Cardiac fibroblast (primary cell): ENCODE measurements at regions not wholly inside any gene's neighbourhood (a gene's known extent, or its start where the extent isn't known, plus 50 kb on each side); places are given as distances from the start of the nearest gene placed in this dataset.

Source experiments
- DNase-seq, 2 donors: peaks; one replicate each; pipeline versions ENCODE4 v3.0.0 to v3.0.0-alpha.2; 2010; ENCODE audit warnings: low read depth in 2 of 2
- H3K4me3 ChIP-seq, 2 donors: replicated peaks in 1 of 2; 1 replicate in 1 of 2; 2 replicates in 1 of 2; pipeline ENCODE4 v1.5.1; 2011; ENCODE audit warnings: low read depth in 2 of 2, low read length in 2 of 2, mild to moderate bottlenecking in 2 of 2, moderate library complexity in 1 of 2
- CTCF ChIP-seq: IDR thresholded peaks from one replicate; pipeline ENCODE4 v1.5.1; 2011; ENCODE audit warnings: low read depth, mild to moderate bottlenecking, low read length, inconsistent platforms

GRCh38 chr20:20824924-20825584 lies 112.6 kb upstream of the RALGAPA2 start:
- peak; percentile 41 to 48 for DNase-seq
- no peak overlapping the region for H3K4me3 ChIP-seq
- TF ChIP-seq CTCF, result peak; percentile 64

- TF ChIP-seq CTCF, result no peak
- no peak overlapping the region for H3K4me3 ChIP-seq
- no peak for DNase-seq
Observed at GRCh38 chr20:20823476-20823881, 111.0 kb upstream of the RALGAPA2 start.

GRCh38 chr20:20821484-20822260 lies 109.2 kb upstream of the RALGAPA2 start:
- no peak overlapping the region for H3K4me3 ChIP-seq

GRCh38 chr20:20820785-20821483 lies 108.5 kb upstream of the RALGAPA2 start:
- no peak for TF ChIP-seq CTCF
- H3K4me3 ChIP-seq, result no peak overlapping the region
- no peak for DNase-seq

More at GRCh38 chr20:20821484-20822260, 109.2 kb upstream of the RALGAPA2 start:
- TF ChIP-seq CTCF, result no peak
- DNase-seq, result no peak

GRCh38 chr20:20820104-20820503 lies 107.7 kb upstream of the RALGAPA2 start:
- no peak overlapping the region for H3K4me3 ChIP-seq
- peak in 1 of 2 donors; percentile 2 for DNase-seq
- TF ChIP-seq CTCF, result peak; percentile 10

- TF ChIP-seq CTCF, result no peak
Observed at GRCh38 chr20:20816969-20817755, 104.7 kb upstream of the RALGAPA2 start.

More at GRCh38 chr20:20816969-20817755, 104.7 kb upstream of the RALGAPA2 start:
- DNase-seq, result no peak
- H3K4me3 ChIP-seq, result no peak overlapping the region
